ENCODE measurements at regions not wholly inside any gene's neighbourhood (a gene's known extent, or its start where the extent isn't known, plus 50 kb on each side); places are given as distances from the start of the nearest gene placed in this dataset.
"Not testable (repeated sequence)": the region's sequence is repeated elsewhere in the genome, so short reads cannot be mapped to it uniquely, and the experiment has no call there.

- DNase-seq: no peak
These were observed 164.8 kb downstream of the ASMT start for GRCh38 chrX:1779626-1780025.

GRCh38 chrX:1781766-1782165 lies 166.9 kb downstream of the ASMT start:
- DNase-seq: no peak

GRCh38 chrX:1784773-1785172 lies 169.9 kb downstream of the ASMT start:
- DNase-seq: no peak

- DNase-seq: no peak
These were observed 173.5 kb downstream of the ASMT start for GRCh38 chrX:1788300-1788911.

GRCh38 chrX:1792636-1793035 lies 177.8 kb downstream of the ASMT start:
- DNase-seq: no peak

GRCh38 chrX:1794586-1794985 lies 179.7 kb downstream of the ASMT start:
- DNase-seq: no peak

GRCh38 chrX:1802912-1803311 lies 188.1 kb downstream of the ASMT start:
- no peak for DNase-seq

- DNase-seq: no peak
These were observed 188.9 kb downstream of the ASMT start for GRCh38 chrX:1803741-1804140.

GRCh38 chrX:1807301-1807731 lies 192.5 kb downstream of the ASMT start:
- peak; percentile 10 for DNase-seq

- no peak for DNase-seq
These were observed 194.7 kb downstream of the ASMT start for GRCh38 chrX:1809581-1809980.

GRCh38 chrX:1813809-1814208 lies 198.9 kb downstream of the ASMT start:
- DNase-seq: no peak

- DNase-seq: no peak
These were observed 200.8 kb downstream of the ASMT start for GRCh38 chrX:1815456-1816175.

- not testable (repeated sequence) for DNase-seq
These were observed 201.6 kb downstream of the ASMT start for GRCh38 chrX:1816387-1816982.

GRCh38 chrX:1821846-1822245 lies 207.0 kb downstream of the ASMT start:
- no peak for DNase-seq

GRCh38 chrX:1824855-1825254 lies 210.0 kb downstream of the ASMT start:
- no peak for DNase-seq

- DNase-seq: peak; percentile 1
These were observed 218.9 kb downstream of the ASMT start for GRCh38 chrX:1833656-1834360.

- no peak for DNase-seq
These were observed 220.2 kb downstream of the ASMT start for GRCh38 chrX:1835056-1835455.

GRCh38 chrX:1836683-1837082 lies 221.8 kb downstream of the ASMT start:
- DNase-seq: no peak

GRCh38 chrX:1841746-1842145 lies 226.9 kb downstream of the ASMT start:
- no peak for DNase-seq

GRCh38 chrX:1847000-1847399 lies 232.1 kb downstream of the ASMT start:
- not testable (repeated sequence) for DNase-seq

GRCh38 chrX:1847790-1848189 lies 232.9 kb downstream of the ASMT start:
- DNase-seq: not testable (repeated sequence)

GRCh38 chrX:1851527-1851926 lies 236.7 kb downstream of the ASMT start:
- no peak for DNase-seq

GRCh38 chrX:1852082-1852481 lies 237.2 kb downstream of the ASMT start:
- DNase-seq: no peak

- DNase-seq: no peak
These were observed 238.6 kb downstream of the ASMT start for GRCh38 chrX:1853447-1853846.
